Skeletal muscle tissue (tissue), 3 donors: ENCODE measurements at regions not wholly inside any gene's neighbourhood (a gene's known extent, or its start where the extent isn't known, plus 50 kb on each side); places are given as distances from the start of the nearest gene placed in this dataset.

Source experiments
- H3K27ac ChIP-seq: one replicate; pipeline ENCODE4 v1.7.0; 2013; ENCODE audit warnings: mild to moderate bottlenecking, low read depth, low read length, inconsistent platforms
- H3K27me3 ChIP-seq, 3 donors: one replicate each; pipeline ENCODE4 v1.7.0; 2013; ENCODE audit warnings: low read length in 3 of 3; ENCODE audit not compliant: control insufficient read depth in 3 of 3, insufficient read depth in 3 of 3
- H3K36me3 ChIP-seq, 3 donors: one replicate each; pipeline ENCODE4 v1.7.0; 2013; ENCODE audit warnings: low read length in 3 of 3; ENCODE audit not compliant: control insufficient read depth in 3 of 3, insufficient read depth in 3 of 3
- H3K4me1 ChIP-seq, 3 donors: one replicate each; pipeline ENCODE4 v1.7.0; 2013; ENCODE audit warnings: low read length in 3 of 3, mild to moderate bottlenecking in 3 of 3; ENCODE audit not compliant: control insufficient read depth in 3 of 3, insufficient read depth in 3 of 3
- H3K4me3 ChIP-seq, 3 donors: one replicate each; pipeline ENCODE4 v1.7.0; 2013; ENCODE audit warnings: low read length in 3 of 3
- H3K9ac ChIP-seq, 3 donors: one replicate each; pipeline ENCODE4 v1.7.0; 2013; ENCODE audit warnings: low read length in 3 of 3, mild to moderate bottlenecking in 3 of 3, moderate library complexity in 2 of 3, low read depth in 1 of 3
- H3K9me3 ChIP-seq, 3 donors: one replicate each; pipeline ENCODE4 v1.7.0; 2013; ENCODE audit warnings: low read length in 3 of 3; ENCODE audit not compliant: control insufficient read depth in 3 of 3
- donor health status: Osteomylitis.

DNA sequence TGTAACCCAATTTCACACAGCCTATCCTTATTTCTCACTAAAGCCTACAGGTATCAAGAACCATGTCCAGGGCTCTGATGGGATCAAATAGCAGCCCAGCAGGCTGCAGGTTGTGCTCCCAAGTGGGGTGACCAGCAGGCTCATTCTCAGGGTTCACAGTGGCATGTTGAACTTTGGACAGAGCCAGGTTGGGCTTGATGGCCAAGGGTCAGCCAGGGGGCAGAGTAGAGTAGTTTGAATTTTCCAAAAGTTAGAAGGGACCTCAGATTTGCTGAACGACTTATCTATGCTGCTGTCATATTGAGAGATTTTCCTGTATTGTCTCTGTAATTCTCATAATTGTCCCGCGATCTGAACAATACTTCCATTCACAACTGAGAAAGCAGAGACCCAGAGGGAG, 310.8 kb upstream of the BOD1L1 start:
- H3K9ac ChIP-seq = no peak overlapping the region
- no peaks in the 10 kb centered on the region for H3K36me3 ChIP-seq
- H3K9me3 ChIP-seq = no peaks in the 10 kb centered on the region
- peaks cover 0 to 3% (median 0%) of the 10 kb centered on the region in 3 donors for H3K27me3 ChIP-seq
- H3K4me3 ChIP-seq = no peak overlapping the region
- H3K4me1 ChIP-seq = no peaks in the 10 kb centered on the region
- no peak overlapping the region for H3K27ac ChIP-seq

DNA sequence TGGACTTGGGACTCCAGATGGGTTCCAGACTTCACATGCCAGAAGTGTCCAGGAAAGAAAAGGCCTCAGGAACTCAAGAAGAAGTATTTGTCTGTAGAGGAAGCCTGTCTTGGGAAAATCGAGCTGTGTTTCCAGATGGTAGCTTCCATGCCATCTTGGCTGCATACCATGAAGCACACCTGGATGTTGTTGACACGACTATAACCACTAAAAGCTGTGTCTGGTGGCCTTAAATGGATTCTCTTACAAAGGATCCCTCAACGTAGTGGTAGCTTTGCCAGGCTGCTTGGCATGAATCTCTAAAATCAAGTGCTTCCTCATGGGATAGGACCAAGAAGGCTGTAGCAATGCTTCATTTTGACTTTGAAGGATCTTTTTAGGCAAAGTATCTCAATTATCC, 313.4 kb upstream of the BOD1L1 start:
- Histone ChIP-seq H3K27me3 (no peaks in the 10 kb centered on the region), H3K9ac (no peak overlapping the region), H3K36me3 (no peaks in the 10 kb centered on the region), H3K9me3 (no peaks in the 10 kb centered on the region), H3K27ac (no peak overlapping the region), H3K4me3 (no peak overlapping the region), H3K4me1 (no peaks in the 10 kb centered on the region)

GRCh38 chr4:13942977-13943376, 315.5 kb upstream of the BOD1L1 start:
- no peaks in the 10 kb centered on the region for H3K27me3 ChIP-seq
- H3K9me3 ChIP-seq = no peaks in the 10 kb centered on the region
- H3K4me3 ChIP-seq = no peak overlapping the region
- no peaks in the 10 kb centered on the region for H3K36me3 ChIP-seq
- H3K27ac ChIP-seq = no peak overlapping the region
- no peaks in the 10 kb centered on the region for H3K4me1 ChIP-seq
- no peak overlapping the region for H3K9ac ChIP-seq

- Histone ChIP-seq H3K4me3 (no peak overlapping the region), H3K27ac (no peak overlapping the region), H3K9ac (no peak overlapping the region), H3K27me3 (no peaks in the 10 kb centered on the region), H3K36me3 (no peaks in the 10 kb centered on the region), H3K4me1 (no peaks in the 10 kb centered on the region), H3K9me3 (no peaks in the 10 kb centered on the region)
Observed at GRCh38 chr4:13944095-13944511, 316.6 kb upstream of the BOD1L1 start.

DNA sequence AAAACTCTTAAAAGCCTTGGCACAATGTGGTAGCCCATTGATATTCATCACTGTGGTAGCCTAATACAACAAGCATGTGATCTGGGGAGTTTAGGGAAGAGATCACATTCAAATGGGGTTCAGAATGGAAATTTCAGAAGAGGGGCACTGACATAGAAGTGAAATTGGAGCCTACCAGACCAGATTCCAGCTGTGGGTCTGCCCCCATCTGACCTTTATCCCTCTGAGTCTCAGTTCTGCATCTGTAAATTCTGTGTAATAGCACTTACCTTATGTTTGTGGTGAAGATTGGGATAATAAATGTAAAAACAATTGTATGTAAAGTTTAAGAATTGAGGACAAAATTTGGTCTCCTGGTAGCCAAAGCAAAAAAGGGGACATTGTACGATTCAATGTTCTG, 320.4 kb upstream of the BOD1L1 start:
- Histone ChIP-seq H3K4me3 (no peak overlapping the region), H3K9ac (no peak overlapping the region), H3K36me3 (no peaks in the 10 kb centered on the region), H3K27me3 (no peaks in the 10 kb centered on the region), H3K27ac (no peak overlapping the region), H3K4me1 (no peaks in the 10 kb centered on the region), H3K9me3 (no peaks in the 10 kb centered on the region)

DNA sequence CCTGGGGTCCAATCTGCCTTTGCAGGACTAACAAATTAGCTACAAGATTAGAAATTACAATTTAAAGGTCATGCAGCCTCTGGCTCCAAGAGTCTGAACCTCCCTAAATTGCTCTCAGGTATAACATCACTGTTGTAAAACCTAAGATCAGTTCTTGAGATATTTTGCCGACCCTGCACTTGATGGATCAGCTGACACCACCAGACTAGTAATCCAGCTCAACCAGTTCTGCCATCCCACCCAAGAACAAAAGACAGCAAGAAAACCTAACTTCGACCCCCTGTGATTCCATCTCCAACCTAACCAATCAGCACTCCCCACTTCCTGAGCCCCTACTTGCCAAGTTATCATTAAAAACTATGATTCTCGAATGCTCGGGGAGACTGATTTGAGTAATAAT, 323.0 kb upstream of the BOD1L1 start:
- H3K27ac ChIP-seq = no peak overlapping the region

DNA sequence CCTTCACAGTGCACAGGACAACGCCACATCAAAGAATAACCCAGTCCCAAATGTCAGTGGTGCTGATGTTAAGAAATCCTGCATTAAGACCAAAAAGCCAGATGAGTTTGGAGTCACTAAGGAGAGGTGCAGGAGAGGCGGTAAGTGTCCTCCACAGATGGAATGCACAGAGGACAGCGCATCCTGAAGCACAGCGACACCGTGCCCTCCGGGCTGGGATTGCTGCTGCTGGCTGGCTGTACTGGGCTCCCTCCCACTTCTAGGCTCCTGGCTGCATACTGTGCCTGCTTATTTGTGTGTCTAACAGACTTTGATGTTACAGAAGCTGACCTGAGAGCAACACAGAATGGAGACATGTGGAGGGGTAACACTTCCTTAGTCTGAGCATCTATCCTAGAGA, 325.6 kb upstream of the BOD1L1 start:
- Histone ChIP-seq H3K36me3 (no peaks in the 10 kb centered on the region), H3K9me3 (no peaks in the 10 kb centered on the region), H3K4me3 (no peak overlapping the region), H3K27ac (no peak overlapping the region), H3K9ac (no peak overlapping the region), H3K4me1 (no peaks in the 10 kb centered on the region), H3K27me3 (no peaks in the 10 kb centered on the region)

More for the DNA sequence above, 323.0 kb upstream of the BOD1L1 start:
- Histone ChIP-seq H3K4me1 (no peaks in the 10 kb centered on the region), H3K9me3 (no peaks in the 10 kb centered on the region), H3K36me3 (no peaks in the 10 kb centered on the region), H3K9ac (no peak overlapping the region), H3K27me3 (no peaks in the 10 kb centered on the region), H3K4me3 (no peak overlapping the region)

- Histone ChIP-seq H3K27ac (no peak overlapping the region), H3K9me3 (no peaks in the 10 kb centered on the region), H3K36me3 (no peaks in the 10 kb centered on the region), H3K9ac (no peak overlapping the region), H3K27me3 (no peaks in the 10 kb centered on the region), H3K4me3 (no peak overlapping the region), H3K4me1 (no peaks in the 10 kb centered on the region)
Observed at GRCh38 chr4:13955551-13955950, 328.0 kb upstream of the BOD1L1 start.

DNA sequence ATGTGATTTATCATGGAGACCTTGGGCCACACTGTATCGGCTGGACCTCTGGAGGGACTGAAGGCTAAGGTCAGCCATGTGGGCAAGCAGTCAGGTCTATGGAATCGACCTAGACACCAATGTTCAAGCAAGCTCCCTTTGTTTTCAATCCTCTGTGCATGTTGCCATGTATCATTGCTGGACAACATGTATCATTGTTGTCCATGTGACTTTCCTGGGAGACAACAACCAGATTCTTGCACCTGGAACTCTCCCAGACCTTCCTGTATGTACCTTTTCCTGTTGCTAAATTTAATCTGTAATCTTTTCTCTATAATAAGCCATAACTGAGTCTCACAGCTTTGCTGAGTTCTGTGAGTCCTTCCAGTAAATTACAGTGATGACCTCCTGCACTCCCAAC, 329.4 kb upstream of the BOD1L1 start:
- H3K9ac ChIP-seq = no peak overlapping the region
- H3K36me3 ChIP-seq = no peaks in the 10 kb centered on the region
- no peaks in the 10 kb centered on the region for H3K4me1 ChIP-seq
- H3K4me3 ChIP-seq = no peak overlapping the region
- no peaks in the 10 kb centered on the region for H3K9me3 ChIP-seq
- no peaks in the 10 kb centered on the region for H3K27me3 ChIP-seq
- no peak overlapping the region for H3K27ac ChIP-seq

GRCh38 chr4:13957871-13958270, 330.3 kb upstream of the BOD1L1 start:
- Histone ChIP-seq H3K9me3 (no peaks in the 10 kb centered on the region), H3K27ac (no peak overlapping the region), H3K27me3 (no peaks in the 10 kb centered on the region), H3K9ac (no peak overlapping the region), H3K4me1 (no peaks in the 10 kb centered on the region), H3K36me3 (no peaks in the 10 kb centered on the region), H3K4me3 (no peak overlapping the region)

- H3K27me3 ChIP-seq = no peaks in the 10 kb centered on the region
- no peak overlapping the region for H3K4me3 ChIP-seq
- no peak overlapping the region for H3K9ac ChIP-seq
- H3K36me3 ChIP-seq = no peaks in the 10 kb centered on the region
- H3K27ac ChIP-seq = no peak overlapping the region
- H3K4me1 ChIP-seq = no peaks in the 10 kb centered on the region
- no peaks in the 10 kb centered on the region for H3K9me3 ChIP-seq
Observed at GRCh38 chr4:13963601-13964000, 336.1 kb upstream of the BOD1L1 start.
